ENCODE measurements at regions not wholly inside any gene's neighbourhood (a gene's known extent, or its start where the extent isn't known, plus 50 kb on each side); places are given as distances from the start of the nearest gene placed in this dataset.

- ChIA-PET CTCF (ENCODE audit: partially characterized antibody) (interaction anchor here (0.7 kb wide), 1 partner anchor 756 kb away, joined by 3 read pairs; no protein-coding TSS in a partner anchor), POLR2A (ENCODE audit: partially characterized antibody) (no interaction called here)
- H2BK5ac ChIP-seq (ENCODE audit: low read depth, low read length): no peak overlapping the region
- DNase-seq (ENCODE audit: low read depth in 1 of 2, low spot score in 2 of 2) (no peak), FAIRE-seq (no peak)
- H4K8ac ChIP-seq (ENCODE audit: extremely low read depth, insufficient read depth, low read length): no peak overlapping the region
- no peak overlapping the region for H2BK20ac ChIP-seq (ENCODE audit: low read length)
- no peak for TF ChIP-seq RAD21 (IDR thresholded peaks at IDR 0.05 in 1 of 2, conservative IDR thresholded peaks at IDR 0.05 in 1 of 2; ENCODE audit: low read depth in 2 of 2, low read length in 2 of 2)
- TF ChIP-seq BRCA1 (IDR thresholded peaks at IDR 0.05; ENCODE audit: low read depth, low read length): no peak
- no peak for TF ChIP-seq TAF7 (optimal IDR thresholded peaks at IDR 0.05; ENCODE audit: borderline replicate concordance, low read depth, low read length)
- TF ChIP-seq SP1 (IDR thresholded peaks at IDR 0.05; ENCODE audit: low read depth, low read length): no peak
- no peak for TF ChIP-seq PHF8 (conservative IDR thresholded peaks at IDR 0.05; ENCODE audit: low read depth, low read length)
- TF ChIP-seq SIN3A (conservative IDR thresholded peaks at IDR 0.05 in 1 of 2, IDR thresholded peaks at IDR 0.05 in 1 of 2; ENCODE audit: low read depth in 1 of 2, low read length in 2 of 2): no peak
- TF ChIP-seq SP4 (IDR thresholded peaks at IDR 0.05; ENCODE audit: low read length): no peak
- TF ChIP-seq SRF (IDR thresholded peaks at IDR 0.05; ENCODE audit: low read depth, low read length): no peak
- no peak for TF ChIP-seq E2F6 (IDR thresholded peaks at IDR 0.05)
- no peak for TF ChIP-seq HDAC2 (IDR thresholded peaks at IDR 0.05; ENCODE audit: borderline replicate concordance in 1 of 2, low read depth in 2 of 2, low read length in 2 of 2)
- TF ChIP-seq POLR2A (IDR thresholded peaks at IDR 0.05; ENCODE audit: control extremely low read depth in 1 of 2, low read depth in 2 of 2, low read length in 2 of 2): no peak
- TF ChIP-seq RFX5 (IDR thresholded peaks at IDR 0.05; ENCODE audit: borderline replicate concordance, low read depth, low read length): no peak
- TF ChIP-seq CHD1 (IDR thresholded peaks at IDR 0.05; ENCODE audit: low read depth, low read length): no peak
- no peak overlapping the region for H3K18ac ChIP-seq (ENCODE audit: extremely low read depth, low read length)
- H3K56ac ChIP-seq (replicated peaks; ENCODE audit: insufficient read length, low read depth, low read length): no peak overlapping the region
- H3K4me1 ChIP-seq (replicated peaks in 1 of 4; ENCODE audit: control insufficient read depth in 3 of 4, insufficient read depth in 4 of 4, low read length in 3 of 4): no peaks in the 10 kb centered on the region
- H3K36me3 ChIP-seq (ENCODE audit: control insufficient read depth in 2 of 4, insufficient read depth in 4 of 4, low read length in 3 of 4): no peaks in the 10 kb centered on the region
- H2AK5ac ChIP-seq (ENCODE audit: low read depth, low read length): no peak overlapping the region
- no peak overlapping the region for H3K4ac ChIP-seq (replicated peaks; ENCODE audit: insufficient read length, low read depth, low read length)
- H3K9ac ChIP-seq (replicated peaks in 1 of 4; ENCODE audit: extremely low read depth in 1 of 4, low read depth in 3 of 4, low read length in 3 of 4): no peak overlapping the region
- H3K4me3 ChIP-seq (ENCODE audit: extremely low read depth in 1 of 4, insufficient read depth in 2 of 4, low read depth in 3 of 4, low read length in 4 of 4): no peak overlapping the region
- no peak overlapping the region for H2AFZ ChIP-seq (ENCODE audit: low read length)
- no peak overlapping the region for H3K14ac ChIP-seq (ENCODE audit: insufficient read length)
- H4K91ac ChIP-seq (replicated peaks; ENCODE audit: insufficient read length, low read length): no peak overlapping the region
- no peaks in the 10 kb centered on the region for H3K27me3 ChIP-seq (replicated peaks in 1 of 4; ENCODE audit: control insufficient read depth in 3 of 4, extremely low read depth in 1 of 4, insufficient read depth in 3 of 4, low read length in 3 of 4)
- H3K4me2 ChIP-seq (ENCODE audit: insufficient read depth in 1 of 2, low read depth in 2 of 2, low read length in 2 of 2): no peak overlapping the region
- H2BK15ac ChIP-seq (ENCODE audit: low read length): no peak overlapping the region
- no peak overlapping the region for H2BK12ac ChIP-seq (ENCODE audit: low read depth, low read length)
- H3K23ac ChIP-seq (ENCODE audit: insufficient read length): no peak overlapping the region
- 96% methylated on average over 1 of the region's 1 CpG; no CpG with 5 or more reads in 1 of the 2 experiments for WGBS, 2 experiments (ENCODE audit: extremely low coverage in 1 of 2, insufficient coverage in 1 of 2, insufficient read length in 1 of 2, insufficient replicate concordance in 2 of 2, low coverage in 1 of 2, low lambda C conversion rate in 2 of 2, missing lambda C conversion rate in 1 of 2)
- no peak overlapping the region for H2BK120ac ChIP-seq (replicated peaks; ENCODE audit: low read depth, low read length)
- H3K27ac ChIP-seq (ENCODE audit: low read depth, low read length): no peak overlapping the region
- H3K23me2 ChIP-seq (ENCODE audit: low read depth, low read length): no peaks in the 10 kb centered on the region
- H3K9me3 ChIP-seq (ENCODE audit: insufficient read depth in 2 of 2, low read depth in 1 of 2, low read length in 1 of 2): no peaks in the 10 kb centered on the region
- no peak overlapping the region for H4K5ac ChIP-seq (ENCODE audit: insufficient read length, low read depth, low read length)
- no peaks in the 10 kb centered on the region for H3K79me2 ChIP-seq (ENCODE audit: control insufficient read depth in 1 of 2, insufficient read depth in 2 of 2, low read length in 2 of 2)
- no peaks in the 10 kb centered on the region for H4K20me1 ChIP-seq (replicated peaks in 1 of 2; ENCODE audit: control insufficient read depth in 1 of 2, insufficient read depth in 2 of 2, low read length in 2 of 2)
- no peaks in the 10 kb centered on the region for H3K79me1 ChIP-seq (ENCODE audit: low read depth, low read length)
These were observed 503.9 kb upstream of the IGFBP3 start for GRCh38 chr7:46424934-46425333.

Data from H1 (cell line).